ENCODE measurements at regions not wholly inside any gene's neighbourhood (a gene's known extent, or its start where the extent isn't known, plus 50 kb on each side); places are given as distances from the start of the nearest gene placed in this dataset.

- H3K27me3 ChIP-seq (ENCODE audit: control insufficient read depth, insufficient read depth, low read length), result no peaks in the 10 kb centered on the region
- TF ChIP-seq EZH2 (IDR thresholded peaks at IDR 0.05; ENCODE audit: low read length, missing control alignments), result no peak
- TF ChIP-seq CTCF (conservative IDR thresholded peaks at IDR 0.05 in 1 of 2, IDR thresholded peaks at IDR 0.05 in 1 of 2; ENCODE audit: low read depth in 1 of 2, low read length in 2 of 2), result no peak
- H2AFZ ChIP-seq (ENCODE audit: low read length), result no peak overlapping the region
- H3K4me3 ChIP-seq (replicated peaks in 1 of 4; ENCODE audit: control extremely low read depth in 1 of 4, insufficient read depth in 1 of 4, low read depth in 3 of 4, low read length in 4 of 4), result no peak overlapping the region
- H3K4me2 ChIP-seq (ENCODE audit: extremely low read depth, insufficient read depth, low read length), result no peak overlapping the region
- no peak overlapping the region for H3K9ac ChIP-seq (ENCODE audit: insufficient read depth, low read length)
- no peaks in the 10 kb centered on the region for H4K20me1 ChIP-seq (ENCODE audit: control insufficient read depth, extremely low read depth, insufficient read depth, low read length)
- no peak for DNase-seq (ENCODE audit: low read depth in 2 of 2)
- H3K27ac ChIP-seq (ENCODE audit: insufficient read depth, low read length), result no peak overlapping the region
- H3K9me3 ChIP-seq (ENCODE audit: control insufficient read depth, insufficient read depth, low read depth, low read length), result no peaks in the 10 kb centered on the region
- H3K36me3 ChIP-seq (ENCODE audit: control insufficient read depth, insufficient read depth, low read length), result no peaks in the 10 kb centered on the region
- no peaks in the 10 kb centered on the region for H3K4me1 ChIP-seq (ENCODE audit: control insufficient read depth, extremely low read depth, insufficient read depth, low read length)
- no peaks in the 10 kb centered on the region for H3K79me2 ChIP-seq (ENCODE audit: control insufficient read depth, insufficient read depth, low read length)
Measured at GRCh38 chr10:35881320-35881719, 239.2 kb upstream of the FZD8 start.

GRCh38 chr10:35876248-35876647, 234.2 kb upstream of the FZD8 start:
- no peak overlapping the region for H3K9ac ChIP-seq (ENCODE audit: insufficient read depth, low read length)
- no peak overlapping the region for H3K4me3 ChIP-seq (replicated peaks in 1 of 4; ENCODE audit: control extremely low read depth in 1 of 4, insufficient read depth in 1 of 4, low read depth in 3 of 4, low read length in 4 of 4)
- H3K9me3 ChIP-seq (ENCODE audit: control insufficient read depth, insufficient read depth, low read depth, low read length), result no peaks in the 10 kb centered on the region
- no peak for TF ChIP-seq EZH2 (IDR thresholded peaks at IDR 0.05; ENCODE audit: low read length, missing control alignments)
- no peak for TF ChIP-seq CTCF (conservative IDR thresholded peaks at IDR 0.05 in 1 of 2, IDR thresholded peaks at IDR 0.05 in 1 of 2; ENCODE audit: low read depth in 1 of 2, low read length in 2 of 2)
- no peaks in the 10 kb centered on the region for H3K27me3 ChIP-seq (ENCODE audit: control insufficient read depth, insufficient read depth, low read length)
- H3K4me2 ChIP-seq (ENCODE audit: extremely low read depth, insufficient read depth, low read length), result no peak overlapping the region
- no peaks in the 10 kb centered on the region for H4K20me1 ChIP-seq (ENCODE audit: control insufficient read depth, extremely low read depth, insufficient read depth, low read length)
- peak; percentile 26 to 69 for DNase-seq (ENCODE audit: low read depth in 2 of 2)
- no peaks in the 10 kb centered on the region for H3K79me2 ChIP-seq (ENCODE audit: control insufficient read depth, insufficient read depth, low read length)
- no peak overlapping the region for H2AFZ ChIP-seq (ENCODE audit: low read length)
- H3K27ac ChIP-seq (ENCODE audit: insufficient read depth, low read length), result no peak overlapping the region
- no peaks in the 10 kb centered on the region for H3K36me3 ChIP-seq (ENCODE audit: control insufficient read depth, insufficient read depth, low read length)
- peaks cover 2% of the 10 kb centered on the region for H3K4me1 ChIP-seq (ENCODE audit: control insufficient read depth, extremely low read depth, insufficient read depth, low read length)

- no peak overlapping the region for H3K9ac ChIP-seq (ENCODE audit: insufficient read depth, low read length)
- no peak overlapping the region for H2AFZ ChIP-seq (ENCODE audit: low read length)
- no peak overlapping the region for H3K27ac ChIP-seq (ENCODE audit: insufficient read depth, low read length)
- H3K4me1 ChIP-seq (ENCODE audit: control insufficient read depth, extremely low read depth, insufficient read depth, low read length), result peaks cover 2% of the 10 kb centered on the region
- no peaks in the 10 kb centered on the region for H3K27me3 ChIP-seq (ENCODE audit: control insufficient read depth, insufficient read depth, low read length)
- TF ChIP-seq EZH2 (IDR thresholded peaks at IDR 0.05; ENCODE audit: low read length, missing control alignments) (no peak), CTCF (conservative IDR thresholded peaks at IDR 0.05 in 1 of 2, IDR thresholded peaks at IDR 0.05 in 1 of 2; ENCODE audit: low read depth in 1 of 2, low read length in 2 of 2) (no peak)
- H3K79me2 ChIP-seq (ENCODE audit: control insufficient read depth, insufficient read depth, low read length), result no peaks in the 10 kb centered on the region
- H3K9me3 ChIP-seq (ENCODE audit: control insufficient read depth, insufficient read depth, low read depth, low read length), result no peaks in the 10 kb centered on the region
- no peaks in the 10 kb centered on the region for H4K20me1 ChIP-seq (ENCODE audit: control insufficient read depth, extremely low read depth, insufficient read depth, low read length)
- H3K4me2 ChIP-seq (ENCODE audit: extremely low read depth, insufficient read depth, low read length), result no peak overlapping the region
- H3K4me3 ChIP-seq (replicated peaks in 1 of 4; ENCODE audit: control extremely low read depth in 1 of 4, insufficient read depth in 1 of 4, low read depth in 3 of 4, low read length in 4 of 4), result no peak overlapping the region
- peak; percentile 42 to 57 for DNase-seq (ENCODE audit: low read depth in 2 of 2)
- H3K36me3 ChIP-seq (ENCODE audit: control insufficient read depth, insufficient read depth, low read length), result no peaks in the 10 kb centered on the region
Measured at GRCh38 chr10:35875016-35875676, 233.1 kb upstream of the FZD8 start.

All from fibroblast of lung (primary cell).